Esophagus squamous epithelium (tissue), 4 donors: ENCODE measurements at regions not wholly inside any gene's neighbourhood (a gene's known extent, or its start where the extent isn't known, plus 50 kb on each side); places are given as distances from the start of the nearest gene placed in this dataset.

Source experiments
- POLR2A ChIP-seq, 4 donors: fragments of 450-650 bp; IDR thresholded peaks; one replicate each; pipeline ENCODE4 v1.6.1; 2017; ENCODE audit warnings: antibody characterized with exemption in 4 of 4, mild to moderate bottlenecking in 4 of 4, moderate library complexity in 3 of 4
- TF ChIP-seq, protein P1 (sequence below), 6 experiments: fragments of 450-650 bp in 4 of 6; fragments of 200-600 bp in 2 of 6; sonication (generic) in 2 of 6; IDR thresholded peaks; one replicate each; pipeline ENCODE4 v1.5.1; 2016 to 2019; ENCODE audit warnings: antibody characterized with exemption in 6 of 6, mild to moderate bottlenecking in 4 of 6, moderate library complexity in 4 of 6

DNA sequence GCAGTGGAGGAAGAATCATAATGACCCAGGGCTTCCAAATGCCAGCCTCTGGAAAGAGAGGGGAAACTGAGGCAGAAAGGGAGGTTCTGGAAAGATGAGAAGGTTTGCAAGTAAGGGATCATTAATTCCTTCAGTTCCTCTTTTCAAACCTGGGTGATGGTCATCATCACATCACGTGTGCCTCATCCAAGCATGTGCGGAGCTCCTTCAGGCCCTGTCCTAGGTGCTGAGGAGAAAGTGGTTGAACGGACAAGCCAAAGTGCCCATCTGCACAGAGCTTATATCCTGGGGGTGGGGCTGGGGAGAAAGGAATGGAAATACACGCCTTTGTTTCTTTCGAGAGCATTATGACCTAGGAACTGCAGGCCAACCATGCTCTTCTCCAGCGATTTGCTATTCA, 60.2 kb upstream of the AFF3 start:
- no peak for TF ChIP-seq POLR2A (IDR thresholded peaks at IDR 0.05)
- TF ChIP-seq, protein P1, sequence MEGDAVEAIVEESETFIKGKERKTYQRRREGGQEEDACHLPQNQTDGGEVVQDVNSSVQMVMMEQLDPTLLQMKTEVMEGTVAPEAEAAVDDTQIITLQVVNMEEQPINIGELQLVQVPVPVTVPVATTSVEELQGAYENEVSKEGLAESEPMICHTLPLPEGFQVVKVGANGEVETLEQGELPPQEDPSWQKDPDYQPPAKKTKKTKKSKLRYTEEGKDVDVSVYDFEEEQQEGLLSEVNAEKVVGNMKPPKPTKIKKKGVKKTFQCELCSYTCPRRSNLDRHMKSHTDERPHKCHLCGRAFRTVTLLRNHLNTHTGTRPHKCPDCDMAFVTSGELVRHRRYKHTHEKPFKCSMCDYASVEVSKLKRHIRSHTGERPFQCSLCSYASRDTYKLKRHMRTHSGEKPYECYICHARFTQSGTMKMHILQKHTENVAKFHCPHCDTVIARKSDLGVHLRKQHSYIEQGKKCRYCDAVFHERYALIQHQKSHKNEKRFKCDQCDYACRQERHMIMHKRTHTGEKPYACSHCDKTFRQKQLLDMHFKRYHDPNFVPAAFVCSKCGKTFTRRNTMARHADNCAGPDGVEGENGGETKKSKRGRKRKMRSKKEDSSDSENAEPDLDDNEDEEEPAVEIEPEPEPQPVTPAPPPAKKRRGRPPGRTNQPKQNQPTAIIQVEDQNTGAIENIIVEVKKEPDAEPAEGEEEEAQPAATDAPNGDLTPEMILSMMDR (IDR thresholded peaks at IDR 0.05) = no peak
